Type B pancreatic cell (in vitro differentiated cells): ENCODE measurements at regions not wholly inside any gene's neighbourhood (a gene's known extent, or its start where the extent isn't known, plus 50 kb on each side); places are given as distances from the start of the nearest gene placed in this dataset.

ENCODE experiments used
- DNase-seq: peaks from one replicate; pipeline ENCODE4 v3.0.0; 2021; ENCODE audit warnings: mixed read lengths; ENCODE audit not compliant: unreplicated experiment; ENCODE audit errors: extremely low spot score
- H3K27ac Mint-ChIP-seq: 2 replicates; pipeline ENCODE4 v1.8.0; 2021; ENCODE audit warnings: mild to moderate bottlenecking, mixed read lengths
- H3K27me3 Mint-ChIP-seq: 2 replicates; pipeline ENCODE4 v1.8.0; 2021; ENCODE audit warnings: mixed read lengths
- H3K36me3 Mint-ChIP-seq: 2 replicates; pipeline ENCODE4 v1.8.0; 2021; ENCODE audit warnings: mixed read lengths
- H3K4me1 Mint-ChIP-seq: one replicate; pipeline ENCODE4 v1.8.0; 2021; ENCODE audit warnings: mixed read lengths; ENCODE audit not compliant: unreplicated experiment
- H3K4me3 Mint-ChIP-seq: 2 replicates; pipeline ENCODE4 v1.8.0; 2021; ENCODE audit warnings: mild to moderate bottlenecking, mixed read lengths
- H3K9me3 Mint-ChIP-seq: 2 replicates; pipeline ENCODE4 v1.8.0; 2021; ENCODE audit warnings: mixed read lengths
- TF ChIP-seq, protein P1 (sequence below): fragments of 200-600 bp; sonication (generic); conservative IDR thresholded peaks from 2 replicates; pipeline ENCODE4 v1.5.0; 2021; ENCODE audit warnings: antibody characterized with exemption, mild to moderate bottlenecking

GRCh38 chr16:85383836-85384832, 229.0 kb upstream of the GSE1 start:
- Mint-ChIP-seq H3K4me1 (peaks cover 41% of the 10 kb centered on the region), H3K4me3 (no peak overlapping the region), H3K9me3 (no peaks in the 10 kb centered on the region), H3K36me3 (no peaks in the 10 kb centered on the region), H3K27ac (peak overlapping the region; percentile 46), H3K27me3 (peaks cover 3% of the 10 kb centered on the region)
- no peak for DNase-seq
- TF ChIP-seq, protein P1, sequence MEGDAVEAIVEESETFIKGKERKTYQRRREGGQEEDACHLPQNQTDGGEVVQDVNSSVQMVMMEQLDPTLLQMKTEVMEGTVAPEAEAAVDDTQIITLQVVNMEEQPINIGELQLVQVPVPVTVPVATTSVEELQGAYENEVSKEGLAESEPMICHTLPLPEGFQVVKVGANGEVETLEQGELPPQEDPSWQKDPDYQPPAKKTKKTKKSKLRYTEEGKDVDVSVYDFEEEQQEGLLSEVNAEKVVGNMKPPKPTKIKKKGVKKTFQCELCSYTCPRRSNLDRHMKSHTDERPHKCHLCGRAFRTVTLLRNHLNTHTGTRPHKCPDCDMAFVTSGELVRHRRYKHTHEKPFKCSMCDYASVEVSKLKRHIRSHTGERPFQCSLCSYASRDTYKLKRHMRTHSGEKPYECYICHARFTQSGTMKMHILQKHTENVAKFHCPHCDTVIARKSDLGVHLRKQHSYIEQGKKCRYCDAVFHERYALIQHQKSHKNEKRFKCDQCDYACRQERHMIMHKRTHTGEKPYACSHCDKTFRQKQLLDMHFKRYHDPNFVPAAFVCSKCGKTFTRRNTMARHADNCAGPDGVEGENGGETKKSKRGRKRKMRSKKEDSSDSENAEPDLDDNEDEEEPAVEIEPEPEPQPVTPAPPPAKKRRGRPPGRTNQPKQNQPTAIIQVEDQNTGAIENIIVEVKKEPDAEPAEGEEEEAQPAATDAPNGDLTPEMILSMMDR = no peak

- Mint-ChIP-seq H3K36me3 (no peaks in the 10 kb centered on the region), H3K27ac (peak overlapping the region; percentile 46), H3K27me3 (peaks cover 3% of the 10 kb centered on the region), H3K9me3 (no peaks in the 10 kb centered on the region), H3K4me1 (peaks cover 43% of the 10 kb centered on the region), H3K4me3 (no peak overlapping the region)
- DNase-seq = no peak
- TF ChIP-seq, protein P1 = no peak
These were observed 228.2 kb upstream of the GSE1 start for GRCh38 chr16:85384833-85385462.

DNA sequence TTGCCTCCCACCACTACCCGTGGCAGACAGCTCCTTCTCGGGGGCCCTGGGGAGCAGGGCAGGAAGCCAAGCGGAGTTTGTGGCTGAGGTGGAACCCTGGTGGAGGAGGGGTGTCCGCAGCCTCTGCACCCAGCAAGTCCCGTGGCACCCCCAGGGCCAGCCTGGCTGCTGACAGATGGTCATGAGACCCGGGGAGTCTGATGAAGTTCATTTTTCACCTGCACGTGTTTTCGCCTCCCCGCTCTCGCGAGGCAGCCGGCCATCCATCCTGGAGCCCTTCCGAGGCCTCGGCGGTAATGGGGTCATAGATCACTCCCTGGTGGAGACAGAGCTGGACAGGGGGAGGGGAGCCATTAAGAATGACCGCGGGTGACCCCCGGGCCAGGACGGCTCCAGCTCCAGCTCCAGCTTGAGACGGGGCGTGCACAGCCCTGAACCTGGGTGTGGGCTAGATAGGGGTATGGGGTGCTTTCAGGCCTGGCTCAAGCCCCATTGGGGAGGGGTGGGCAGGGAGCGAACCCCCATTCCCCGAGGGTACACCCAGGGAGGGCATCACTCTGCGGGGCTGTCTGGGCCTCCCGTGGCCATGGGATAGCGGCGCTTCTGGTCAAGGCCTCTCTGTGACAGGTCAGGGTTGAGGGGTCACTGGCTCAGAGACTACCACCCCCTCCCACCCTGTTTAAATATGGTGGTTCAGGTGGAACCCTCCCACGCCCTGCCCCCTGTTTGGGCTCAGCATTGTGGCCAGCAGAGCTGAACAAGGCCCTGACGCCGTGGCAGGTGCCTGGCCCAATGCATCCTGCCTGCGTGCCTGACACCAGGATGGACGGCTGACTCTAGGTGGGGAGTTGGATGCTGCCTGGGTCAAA, 227.4 kb upstream of the GSE1 start:
- H3K9me3 Mint-ChIP-seq = no peaks in the 10 kb centered on the region
- TF ChIP-seq, protein P1 = peak; percentile 37
- H3K36me3 Mint-ChIP-seq = no peaks in the 10 kb centered on the region
- no peak for DNase-seq
- H3K27ac Mint-ChIP-seq = no peak overlapping the region
- H3K4me3 Mint-ChIP-seq = no peak overlapping the region
- H3K4me1 Mint-ChIP-seq = peaks cover 50% of the 10 kb centered on the region
- H3K27me3 Mint-ChIP-seq = peaks cover 3% of the 10 kb centered on the region

DNA sequence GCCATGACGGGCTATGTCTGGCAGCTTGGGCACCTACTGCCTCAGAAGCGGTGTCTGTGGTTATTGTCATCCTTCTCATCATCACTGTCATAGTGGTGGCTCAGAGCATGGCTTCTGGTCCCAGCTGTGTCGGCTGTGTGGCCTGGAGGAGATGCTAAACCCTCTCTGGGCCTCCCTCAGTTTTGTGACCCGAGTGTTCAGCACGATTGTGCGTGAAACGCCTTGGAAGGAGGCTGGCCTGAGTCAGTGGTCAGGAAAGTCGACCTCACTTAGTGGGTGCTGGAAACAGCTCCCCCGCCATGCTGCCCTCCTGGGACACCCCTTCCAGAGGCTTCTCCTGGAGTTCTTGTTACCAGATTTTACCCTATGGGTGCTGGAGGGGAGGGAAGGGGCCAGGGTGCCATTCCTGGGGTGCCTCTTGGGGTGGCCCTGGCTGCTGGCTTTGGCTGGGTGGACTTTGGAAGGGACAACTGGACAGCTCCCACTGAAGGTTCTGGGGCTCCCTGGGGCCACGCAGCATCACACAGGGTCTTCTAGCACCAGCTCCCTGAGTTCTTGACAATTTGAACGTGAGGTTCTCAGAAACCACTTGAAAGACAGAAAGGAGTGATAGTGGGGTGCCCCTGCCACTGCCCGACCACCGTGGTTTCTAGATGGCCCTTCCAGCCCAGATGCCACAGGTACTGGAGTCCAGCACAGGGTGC, 226.5 kb upstream of the GSE1 start:
- peaks cover 3% of the 10 kb centered on the region for H3K27me3 Mint-ChIP-seq
- no peaks in the 10 kb centered on the region for H3K9me3 Mint-ChIP-seq
- TF ChIP-seq, protein P1 = no peak
- no peak for DNase-seq
- H3K27ac Mint-ChIP-seq = no peak overlapping the region
- H3K4me3 Mint-ChIP-seq = no peak overlapping the region
- H3K4me1 Mint-ChIP-seq = peaks cover 51% of the 10 kb centered on the region
- no peaks in the 10 kb centered on the region for H3K36me3 Mint-ChIP-seq

DNA sequence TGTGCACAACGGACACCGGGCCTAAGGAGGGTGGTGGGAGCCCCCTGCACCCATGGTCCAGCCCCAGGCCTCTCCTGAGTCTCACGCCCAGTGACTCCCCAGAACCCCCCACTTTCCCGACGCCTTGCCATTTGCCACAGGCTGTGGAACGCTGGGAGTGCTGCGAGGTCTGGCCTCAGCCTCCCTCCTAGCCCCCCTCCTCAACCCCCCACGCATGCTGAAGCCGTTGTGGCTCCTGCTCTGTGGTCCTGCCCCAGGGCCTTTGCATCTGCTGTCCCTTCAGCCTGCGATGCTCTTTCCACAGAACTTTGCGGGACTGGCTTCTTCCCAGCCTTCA, 226.0 kb upstream of the GSE1 start:
- TF ChIP-seq, protein P1 = no peak
- H3K27me3 Mint-ChIP-seq = peaks cover 3% of the 10 kb centered on the region
- no peak overlapping the region for H3K4me3 Mint-ChIP-seq
- no peak for DNase-seq
- no peaks in the 10 kb centered on the region for H3K9me3 Mint-ChIP-seq
- no peak overlapping the region for H3K27ac Mint-ChIP-seq
- peaks cover 48% of the 10 kb centered on the region for H3K4me1 Mint-ChIP-seq
- H3K36me3 Mint-ChIP-seq = no peaks in the 10 kb centered on the region
